ENCODE measurements at regions not wholly inside any gene's neighbourhood (a gene's known extent, or its start where the extent isn't known, plus 50 kb on each side); places are given as distances from the start of the nearest gene placed in this dataset.

- TF ChIP-seq CTCF (IDR thresholded peaks at IDR 0.05) (no peak), ZFX (IDR thresholded peaks at IDR 0.05; ENCODE audit: borderline replicate concordance) (no peak)
Observed at GRCh38 chr13:22041741-22042140, 370.9 kb downstream of the FGF9 start.

Measured in 22Rv1 (cell line).